ENCODE measurements at regions not wholly inside any gene's neighbourhood (a gene's known extent, or its start where the extent isn't known, plus 50 kb on each side); places are given as distances from the start of the nearest gene placed in this dataset.

GRCh38 chr3:24725514-24726255 is 231.0 kb upstream of the THRB start:
- H3K4me1 ChIP-seq (ENCODE audit: control insufficient read depth, insufficient read depth, low read length): no peaks in the 10 kb centered on the region
- H3K27ac ChIP-seq (ENCODE audit: low read depth, low read length): no peak overlapping the region
- no peaks in the 10 kb centered on the region for H3K36me3 ChIP-seq (ENCODE audit: control insufficient read depth, insufficient read depth, low read length)
- H3K27me3 ChIP-seq (ENCODE audit: control insufficient read depth, insufficient read depth, low read length): no peaks in the 10 kb centered on the region
- no peaks in the 10 kb centered on the region for H3K9me3 ChIP-seq (ENCODE audit: control insufficient read depth, insufficient read depth, low read depth, low read length)
- H3K4me3 ChIP-seq (ENCODE audit: low read depth, low read length): no peak overlapping the region
- no peak overlapping the region for H3K9ac ChIP-seq (ENCODE audit: low read length)

- H3K4me3 ChIP-seq (ENCODE audit: low read depth, low read length): no peak overlapping the region
- no peaks in the 10 kb centered on the region for H3K36me3 ChIP-seq (ENCODE audit: control insufficient read depth, insufficient read depth, low read length)
- no peaks in the 10 kb centered on the region for H3K9me3 ChIP-seq (ENCODE audit: control insufficient read depth, insufficient read depth, low read depth, low read length)
- no peak overlapping the region for H3K9ac ChIP-seq (ENCODE audit: low read length)
- no peaks in the 10 kb centered on the region for H3K27me3 ChIP-seq (ENCODE audit: control insufficient read depth, insufficient read depth, low read length)
- no peak overlapping the region for H3K27ac ChIP-seq (ENCODE audit: low read depth, low read length)
- H3K4me1 ChIP-seq (ENCODE audit: control insufficient read depth, insufficient read depth, low read length): no peaks in the 10 kb centered on the region
Measured at GRCh38 chr3:24726423-24726822, 231.8 kb upstream of the THRB start.

GRCh38 chr3:24730173-24730572 is 235.5 kb upstream of the THRB start:
- no peaks in the 10 kb centered on the region for H3K9me3 ChIP-seq (ENCODE audit: control insufficient read depth, insufficient read depth, low read depth, low read length)
- no peak overlapping the region for H3K9ac ChIP-seq (ENCODE audit: low read length)
- no peak overlapping the region for H3K27ac ChIP-seq (ENCODE audit: low read depth, low read length)
- no peaks in the 10 kb centered on the region for H3K4me1 ChIP-seq (ENCODE audit: control insufficient read depth, insufficient read depth, low read length)
- H3K4me3 ChIP-seq (ENCODE audit: low read depth, low read length): no peak overlapping the region
- no peaks in the 10 kb centered on the region for H3K36me3 ChIP-seq (ENCODE audit: control insufficient read depth, insufficient read depth, low read length)
- no peaks in the 10 kb centered on the region for H3K27me3 ChIP-seq (ENCODE audit: control insufficient read depth, insufficient read depth, low read length)

- Histone ChIP-seq H3K9me3 (ENCODE audit: control insufficient read depth, insufficient read depth, low read depth, low read length) (no peaks in the 10 kb centered on the region), H3K27me3 (ENCODE audit: control insufficient read depth, insufficient read depth, low read length) (no peaks in the 10 kb centered on the region)
Measured at GRCh38 chr3:24734019-24734418, 239.4 kb upstream of the THRB start.

DNA sequence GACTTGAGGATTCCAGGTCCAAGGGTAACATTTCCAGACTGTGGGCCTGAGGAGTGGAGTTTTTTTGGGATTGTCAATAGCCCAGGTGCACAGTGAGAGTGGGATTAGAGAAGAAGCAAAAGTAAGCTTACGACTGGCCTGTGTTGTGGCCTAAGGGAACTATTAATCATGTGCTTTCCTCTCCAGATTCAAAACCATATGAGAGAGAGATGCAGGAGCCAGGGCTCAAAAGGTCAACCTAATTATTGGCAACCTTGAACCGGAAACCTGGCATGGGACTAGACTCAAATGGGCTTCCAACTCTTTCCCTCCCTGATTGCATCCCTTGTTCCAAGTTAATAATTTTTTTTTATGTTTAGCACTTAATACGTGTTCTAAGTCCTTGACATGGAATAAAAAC is 242.1 kb upstream of the THRB start:
- no peaks in the 10 kb centered on the region for H3K27me3 ChIP-seq (ENCODE audit: control insufficient read depth, insufficient read depth, low read length)

More at GRCh38 chr3:24734019-24734418, 239.4 kb upstream of the THRB start:
- Histone ChIP-seq H3K27ac (ENCODE audit: low read depth, low read length) (no peak overlapping the region), H3K4me3 (ENCODE audit: low read depth, low read length) (no peak overlapping the region), H3K4me1 (ENCODE audit: control insufficient read depth, insufficient read depth, low read length) (no peaks in the 10 kb centered on the region), H3K9ac (ENCODE audit: low read length) (no peak overlapping the region), H3K36me3 (ENCODE audit: control insufficient read depth, insufficient read depth, low read length) (no peaks in the 10 kb centered on the region)

DNA sequence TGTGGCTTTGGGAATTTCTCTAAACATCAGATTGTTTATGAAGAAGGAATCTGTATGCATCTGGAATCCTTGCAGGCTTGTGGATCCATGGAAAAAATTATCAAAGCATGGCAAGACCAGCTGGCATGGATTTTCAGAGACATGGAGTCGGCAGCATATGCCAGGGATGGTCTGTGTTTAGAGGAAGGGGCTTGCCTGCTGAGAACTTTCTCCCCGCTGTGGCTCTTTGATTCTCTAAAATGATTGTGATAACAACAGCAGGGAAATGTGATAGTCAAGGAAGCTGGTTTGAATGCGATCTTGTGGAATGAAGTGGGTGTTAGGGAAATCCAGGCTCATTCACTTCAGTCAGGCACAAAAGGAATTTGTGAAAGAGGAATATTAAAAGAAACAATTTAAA is 245.7 kb upstream of the THRB start:
- Histone ChIP-seq H3K9me3 (ENCODE audit: control insufficient read depth, insufficient read depth, low read depth, low read length) (no peaks in the 10 kb centered on the region), H3K36me3 (ENCODE audit: control insufficient read depth, insufficient read depth, low read length) (no peaks in the 10 kb centered on the region), H3K4me1 (ENCODE audit: control insufficient read depth, insufficient read depth, low read length) (peaks cover 7% of the 10 kb centered on the region), H3K27me3 (ENCODE audit: control insufficient read depth, insufficient read depth, low read length) (no peaks in the 10 kb centered on the region), H3K27ac (ENCODE audit: low read depth, low read length) (no peak overlapping the region), H3K9ac (ENCODE audit: low read length) (no peak overlapping the region), H3K4me3 (ENCODE audit: low read depth, low read length) (no peak overlapping the region)

More for the DNA sequence above, 242.1 kb upstream of the THRB start:
- Histone ChIP-seq H3K9ac (ENCODE audit: low read length) (no peak overlapping the region), H3K4me3 (ENCODE audit: low read depth, low read length) (no peak overlapping the region), H3K36me3 (ENCODE audit: control insufficient read depth, insufficient read depth, low read length) (no peaks in the 10 kb centered on the region), H3K9me3 (ENCODE audit: control insufficient read depth, insufficient read depth, low read depth, low read length) (no peaks in the 10 kb centered on the region), H3K27ac (ENCODE audit: low read depth, low read length) (no peak overlapping the region), H3K4me1 (ENCODE audit: control insufficient read depth, insufficient read depth, low read length) (peaks cover 7% of the 10 kb centered on the region)

DNA sequence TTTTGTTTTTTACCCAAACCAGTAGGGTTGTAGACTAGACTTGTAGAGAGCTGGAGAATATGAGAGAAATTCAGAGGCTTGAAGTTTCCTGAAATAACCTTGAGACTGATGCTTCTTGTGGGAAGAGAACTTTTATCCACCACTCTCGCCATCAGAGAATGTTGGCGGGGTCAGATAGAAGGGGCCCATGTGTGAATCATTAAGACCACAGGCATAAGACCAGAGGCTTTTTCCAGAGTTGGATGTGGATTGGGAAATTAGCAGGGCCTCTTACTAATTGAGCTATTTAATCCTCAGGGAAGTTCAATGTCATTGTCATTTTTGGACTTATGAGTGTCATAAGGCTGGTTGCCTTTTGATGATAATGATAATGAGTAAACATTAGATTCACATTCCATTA is 246.9 kb upstream of the THRB start:
- Histone ChIP-seq H3K36me3 (ENCODE audit: control insufficient read depth, insufficient read depth, low read length) (no peaks in the 10 kb centered on the region), H3K27me3 (ENCODE audit: control insufficient read depth, insufficient read depth, low read length) (no peaks in the 10 kb centered on the region), H3K27ac (ENCODE audit: low read depth, low read length) (no peak overlapping the region), H3K4me1 (ENCODE audit: control insufficient read depth, insufficient read depth, low read length) (peaks cover 7% of the 10 kb centered on the region), H3K9ac (ENCODE audit: low read length) (no peak overlapping the region), H3K4me3 (ENCODE audit: low read depth, low read length) (no peak overlapping the region), H3K9me3 (ENCODE audit: control insufficient read depth, insufficient read depth, low read depth, low read length) (no peaks in the 10 kb centered on the region)

DNA sequence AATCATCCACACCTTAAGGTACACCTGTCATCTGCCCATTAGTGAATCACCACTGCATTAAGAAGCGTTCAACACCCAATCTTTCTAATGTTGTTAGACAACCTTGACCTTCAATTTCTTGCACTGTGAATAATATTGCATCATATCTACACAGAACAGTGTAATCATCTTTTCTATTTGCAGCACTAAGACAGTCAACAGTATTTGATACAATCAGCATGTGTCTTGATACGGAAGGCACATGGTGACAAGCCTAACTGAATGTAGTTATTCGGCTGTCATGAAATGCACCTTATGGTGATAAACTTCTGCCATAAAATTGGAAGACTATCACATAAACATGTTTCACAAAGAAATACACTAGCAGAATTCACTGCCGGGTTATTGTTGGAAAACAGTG is 253.9 kb upstream of the THRB start:
- Histone ChIP-seq H3K36me3 (ENCODE audit: control insufficient read depth, insufficient read depth, low read length) (no peaks in the 10 kb centered on the region), H3K4me3 (ENCODE audit: low read depth, low read length) (no peak overlapping the region), H3K4me1 (ENCODE audit: control insufficient read depth, insufficient read depth, low read length) (no peaks in the 10 kb centered on the region), H3K27ac (ENCODE audit: low read depth, low read length) (no peak overlapping the region), H3K9me3 (ENCODE audit: control insufficient read depth, insufficient read depth, low read depth, low read length) (no peaks in the 10 kb centered on the region), H3K27me3 (ENCODE audit: control insufficient read depth, insufficient read depth, low read length) (no peaks in the 10 kb centered on the region), H3K9ac (ENCODE audit: low read length) (no peak overlapping the region)

- Histone ChIP-seq H3K9me3 (ENCODE audit: control insufficient read depth, insufficient read depth, low read depth, low read length) (no peaks in the 10 kb centered on the region), H3K4me3 (ENCODE audit: low read depth, low read length) (no peak overlapping the region), H3K9ac (ENCODE audit: low read length) (no peak overlapping the region), H3K27ac (ENCODE audit: low read depth, low read length) (no peak overlapping the region), H3K36me3 (ENCODE audit: control insufficient read depth, insufficient read depth, low read length) (no peaks in the 10 kb centered on the region), H3K4me1 (ENCODE audit: control insufficient read depth, insufficient read depth, low read length) (no peaks in the 10 kb centered on the region), H3K27me3 (ENCODE audit: control insufficient read depth, insufficient read depth, low read length) (no peaks in the 10 kb centered on the region)
Measured at GRCh38 chr3:24751020-24751419, 256.4 kb upstream of the THRB start.

- H3K4me1 ChIP-seq (ENCODE audit: control insufficient read depth, insufficient read depth, low read length): no peaks in the 10 kb centered on the region
- H3K9me3 ChIP-seq (ENCODE audit: control insufficient read depth, insufficient read depth, low read depth, low read length): no peaks in the 10 kb centered on the region
- no peaks in the 10 kb centered on the region for H3K36me3 ChIP-seq (ENCODE audit: control insufficient read depth, insufficient read depth, low read length)
- no peak overlapping the region for H3K27ac ChIP-seq (ENCODE audit: low read depth, low read length)
- no peak overlapping the region for H3K4me3 ChIP-seq (ENCODE audit: low read depth, low read length)
- no peaks in the 10 kb centered on the region for H3K27me3 ChIP-seq (ENCODE audit: control insufficient read depth, insufficient read depth, low read length)
- H3K9ac ChIP-seq (ENCODE audit: low read length): no peak overlapping the region
Measured at GRCh38 chr3:24756101-24756888, 261.6 kb upstream of the THRB start.

- no peak overlapping the region for H3K4me3 ChIP-seq (ENCODE audit: low read depth, low read length)
- H3K9ac ChIP-seq (ENCODE audit: low read length): no peak overlapping the region
- H3K27ac ChIP-seq (ENCODE audit: low read depth, low read length): no peak overlapping the region
- no peaks in the 10 kb centered on the region for H3K36me3 ChIP-seq (ENCODE audit: control insufficient read depth, insufficient read depth, low read length)
- H3K27me3 ChIP-seq (ENCODE audit: control insufficient read depth, insufficient read depth, low read length): no peaks in the 10 kb centered on the region
- no peaks in the 10 kb centered on the region for H3K4me1 ChIP-seq (ENCODE audit: control insufficient read depth, insufficient read depth, low read length)
- H3K9me3 ChIP-seq (ENCODE audit: control insufficient read depth, insufficient read depth, low read depth, low read length): no peaks in the 10 kb centered on the region
Measured at GRCh38 chr3:24763393-24763792, 268.7 kb upstream of the THRB start.

All from HUES6 (cell line).